UCSD-AML1 (cell line): ENCODE measurements at regions not wholly inside any gene's neighbourhood (a gene's known extent, or its start where the extent isn't known, plus 50 kb on each side); places are given as distances from the start of the nearest gene placed in this dataset.
"Not testable (repeated sequence)": the region's sequence is repeated elsewhere in the genome, so short reads cannot be mapped to it uniquely, and the experiment has no call there.

Experiments
- DNase-seq: peaks from one replicate; lab custom pipeline; 2025; ENCODE audit not compliant: unreplicated experiment; lab: John Stamatoyannopoulos, UW

- no peak for DNase-seq
These were observed 288.2 kb upstream of the HS6ST1 start for GRCh38 chr2:128606837-128607236.

GRCh38 chr2:128607440-128607839, 288.8 kb upstream of the HS6ST1 start:
- DNase-seq = no peak

- DNase-seq = no peak
These were observed 289.3 kb upstream of the HS6ST1 start for GRCh38 chr2:128607911-128608506.

- no peak for DNase-seq
These were observed 290.5 kb upstream of the HS6ST1 start for GRCh38 chr2:128608921-128609880.

- DNase-seq = no peak
These were observed 291.8 kb upstream of the HS6ST1 start for GRCh38 chr2:128610496-128610895.

GRCh38 chr2:128611421-128612320, 293.0 kb upstream of the HS6ST1 start:
- no peak for DNase-seq

- no peak for DNase-seq
These were observed 294.0 kb upstream of the HS6ST1 start for GRCh38 chr2:128612628-128613027.

- DNase-seq = no peak
These were observed 294.7 kb upstream of the HS6ST1 start for GRCh38 chr2:128613351-128613750.

GRCh38 chr2:128613876-128614275, 295.2 kb upstream of the HS6ST1 start:
- DNase-seq = no peak

- not testable (repeated sequence) for DNase-seq
These were observed 296.2 kb upstream of the HS6ST1 start for GRCh38 chr2:128614907-128615306.

GRCh38 chr2:128615571-128615970, 296.9 kb upstream of the HS6ST1 start:
- DNase-seq = no peak

- DNase-seq = no peak
These were observed 298.4 kb upstream of the HS6ST1 start for GRCh38 chr2:128617029-128617590.

GRCh38 chr2:128617661-128618060, 299.0 kb upstream of the HS6ST1 start:
- DNase-seq = no peak

GRCh38 chr2:128618642-128619041, 300.0 kb upstream of the HS6ST1 start:
- DNase-seq = no peak

GRCh38 chr2:128619471-128620325, 301.0 kb upstream of the HS6ST1 start:
- DNase-seq = no peak

GRCh38 chr2:128621074-128621473, 302.4 kb upstream of the HS6ST1 start:
- DNase-seq = no peak

- DNase-seq = no peak
These were observed 303.7 kb upstream of the HS6ST1 start for GRCh38 chr2:128622371-128622770.

GRCh38 chr2:128622955-128623620, 304.4 kb upstream of the HS6ST1 start:
- no peak for DNase-seq
